Gastroesophageal sphincter (tissue), 4 donors: ENCODE measurements at regions not wholly inside any gene's neighbourhood (a gene's known extent, or its start where the extent isn't known, plus 50 kb on each side); places are given as distances from the start of the nearest gene placed in this dataset.
A peak's percentile ranks its signal among the peaks of the same experiment; 100 is the strongest.

ENCODE experiments used
- ATAC-seq: fragments of 150-250 bp; one replicate; pipeline ENCODE4 v1.9.1; 2016; ENCODE audit warnings: mild to moderate bottlenecking, moderate library complexity
- H3K27ac ChIP-seq, 4 donors: fragments of 200-600 bp; sonication (generic) in 3 of 4; 1 replicate in 3 of 4; 2 replicates in 1 of 4; pipeline ENCODE4 v1.5.1; 2016 to 2019
- H3K27me3 ChIP-seq: fragments of 200-600 bp; sonication (generic); one replicate; pipeline ENCODE4 v1.5.1; 2019
- H3K36me3 ChIP-seq, 2 donors: fragments of 200-600 bp; sonication (generic); one replicate each; pipeline ENCODE4 v1.5.1; 2019; ENCODE audit warnings: control low read depth in 1 of 2
- H3K4me1 ChIP-seq, 3 donors: fragments of 200-600 bp; sonication (generic); 1 replicate in 2 of 3; 2 replicates in 1 of 3; pipeline ENCODE4 v1.5.1; 2016 to 2019; ENCODE audit warnings: control low read depth in 2 of 3
- H3K4me3 ChIP-seq, 2 donors: fragments of 200-600 bp; sonication (generic); one replicate each; pipeline ENCODE4 v1.5.1; 2019; ENCODE audit warnings: mild to moderate bottlenecking in 1 of 2, moderate library complexity in 1 of 2
- H3K9me3 ChIP-seq, 3 donors: fragments of 200-600 bp; sonication (generic); one replicate each; pipeline ENCODE4 v1.5.1; 2017 to 2019; ENCODE audit warnings: control low read depth in 2 of 3
- CTCF ChIP-seq, 4 experiments: fragments of 200-600 bp in 2 of 4; fragments of 450-650 bp in 2 of 4; sonication (generic) in 1 of 4; IDR thresholded peaks; one replicate each; pipeline ENCODE4 v1.5.1; 2017 to 2019; ENCODE audit warnings: antibody characterized with exemption in 4 of 4, mild to moderate bottlenecking in 2 of 4, moderate library complexity in 2 of 4
- EP300 ChIP-seq: sonication (generic); formaldehyde crosslinking; IDR thresholded peaks from one replicate; pipeline ENCODE4 v1.6.1; 2017; ENCODE audit warnings: antibody characterized with exemption, mild to moderate bottlenecking
- POLR2A ChIP-seq, 2 donors: fragments of 450-650 bp; IDR thresholded peaks; one replicate each; pipeline ENCODE4 v1.6.1; 2017; ENCODE audit warnings: antibody characterized with exemption in 2 of 2, mild to moderate bottlenecking in 2 of 2, moderate library complexity in 1 of 2
- POLR2AphosphoS5 ChIP-seq: sonication (generic); formaldehyde crosslinking; IDR thresholded peaks from one replicate; pipeline ENCODE4 v1.6.1; 2017; ENCODE audit warnings: antibody characterized with exemption
- WGBS, 2 donors: methylation state at CpG; one replicate each; pipeline ENCODE4 v1.1.5; 2018; ENCODE audit warnings: low coverage in 1 of 2; 5-methylcytosine and 5-hydroxymethylcytosine counted together

DNA sequence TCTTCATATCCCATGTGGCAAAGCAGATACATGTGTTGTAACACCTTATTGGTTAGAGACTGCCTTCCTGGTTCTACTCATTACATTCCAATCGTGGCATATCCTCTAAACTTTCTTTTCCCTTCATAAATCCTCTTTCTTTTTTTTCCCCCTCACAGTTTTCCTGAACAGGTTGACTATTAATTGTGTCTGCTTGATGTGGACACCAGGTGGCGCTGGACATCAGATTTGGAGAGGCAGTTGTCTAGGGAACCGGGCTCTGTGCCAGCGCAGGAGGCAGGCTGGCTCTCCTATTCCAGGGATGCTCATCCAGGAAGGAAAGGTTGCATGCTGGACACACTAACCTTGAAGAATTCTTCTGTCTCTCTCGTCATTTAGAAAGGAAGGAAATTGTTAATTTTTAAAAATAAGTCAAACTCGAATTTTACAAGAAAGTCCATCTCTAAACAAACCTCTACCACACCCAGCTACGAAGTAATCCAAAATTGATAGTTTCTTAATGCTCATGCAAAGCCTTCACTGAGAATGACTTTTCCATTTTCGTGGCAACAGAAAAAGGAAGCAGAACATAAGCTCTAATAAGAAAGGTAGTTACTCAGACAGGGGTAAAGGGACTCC lies 59.4 kb upstream of the ASB17 start:
- no peaks in the 10 kb centered on the region for H3K9me3 ChIP-seq
- H3K4me1 ChIP-seq = no peaks in the 10 kb centered on the region
- H3K27me3 ChIP-seq = peaks cover 23% of the 10 kb centered on the region
- H3K4me3 ChIP-seq = no peak overlapping the region
- ATAC-seq = no peak
- no peak overlapping the region for H3K27ac ChIP-seq
- TF ChIP-seq POLR2AphosphoS5 (peak; percentile 75), POLR2A (IDR thresholded peaks at IDR 0.05) (no peak), CTCF (IDR thresholded peaks at IDR 0.05) (peak; percentile 68 to 83 (median 74)), EP300 (no peak)
- WGBS, 2 donors = 11 to 15% methylated on average over 6 to 8 of the region's 8 CpGs
- H3K36me3 ChIP-seq = no peaks in the 10 kb centered on the region

DNA sequence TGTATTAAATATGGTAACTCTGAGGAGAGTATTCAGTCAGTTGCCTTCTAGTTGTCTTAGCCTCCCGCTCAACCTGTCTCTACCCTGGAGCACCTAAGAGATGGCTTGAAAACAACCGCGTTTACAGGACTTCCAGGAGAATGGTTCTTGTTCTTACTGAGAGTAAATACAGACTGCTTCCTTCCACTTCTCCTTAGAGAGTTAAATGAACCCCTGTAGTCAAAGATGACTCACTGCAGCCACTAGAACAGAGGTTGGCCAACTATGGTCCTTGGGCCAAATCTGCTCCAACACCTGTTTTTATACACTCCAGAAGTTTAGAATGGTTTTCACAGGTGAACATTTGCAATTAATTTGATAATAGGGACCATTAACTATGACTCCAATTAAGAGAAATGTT lies 60.1 kb upstream of the ASB17 start:
- Histone ChIP-seq H3K27ac (no peak overlapping the region), H3K4me1 (no peaks in the 10 kb centered on the region), H3K4me3 (no peak overlapping the region), H3K36me3 (no peaks in the 10 kb centered on the region), H3K9me3 (no peaks in the 10 kb centered on the region), H3K27me3 (peaks cover 23% of the 10 kb centered on the region)
- ATAC-seq = no peak
- 83 to 86% methylated on average over 3 of the region's 3 CpGs for WGBS, 2 donors
- TF ChIP-seq POLR2A (IDR thresholded peaks at IDR 0.05) = no peak
- no peak for TF ChIP-seq POLR2AphosphoS5
- TF ChIP-seq EP300 = no peak
- no peak for TF ChIP-seq CTCF (IDR thresholded peaks at IDR 0.05)

DNA sequence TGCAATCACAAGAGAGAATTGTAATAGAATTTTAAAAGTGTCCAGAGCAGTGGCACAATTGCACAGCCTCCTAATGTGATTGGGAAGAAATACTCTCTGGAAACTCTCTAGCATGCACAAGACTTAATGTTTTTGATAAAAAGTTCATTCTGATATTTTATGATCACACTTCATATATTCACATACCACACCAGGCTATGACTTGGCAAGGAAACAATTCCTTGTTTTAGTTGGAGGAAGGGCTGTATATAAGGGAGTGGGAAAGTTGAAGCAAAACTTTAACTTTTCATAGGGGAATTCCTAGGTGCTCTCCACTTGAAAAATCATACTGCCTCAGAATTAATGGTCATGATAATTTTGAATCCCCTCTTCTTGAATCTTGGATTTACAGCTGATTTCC lies 61.5 kb upstream of the ASB17 start:
- Histone ChIP-seq H3K9me3 (no peaks in the 10 kb centered on the region), H3K27ac (no peak overlapping the region), H3K36me3 (no peaks in the 10 kb centered on the region), H3K27me3 (peaks cover 16% of the 10 kb centered on the region), H3K4me1 (no peaks in the 10 kb centered on the region), H3K4me3 (no peak overlapping the region)
- no peak for ATAC-seq
- TF ChIP-seq POLR2A (IDR thresholded peaks at IDR 0.05) (no peak), CTCF (IDR thresholded peaks at IDR 0.05) (no peak), EP300 (no peak), POLR2AphosphoS5 (no peak)

- WGBS, 2 donors = 50 to 91% methylated on average over 1 of the region's 1 CpG
- H3K4me1 ChIP-seq = no peaks in the 10 kb centered on the region
- no peak for ATAC-seq
Observed at GRCh38 chr1:75996196-75996595, 64.0 kb upstream of the ASB17 start.

More at GRCh38 chr1:75996196-75996595, 64.0 kb upstream of the ASB17 start:
- H3K36me3 ChIP-seq = no peaks in the 10 kb centered on the region
- TF ChIP-seq POLR2A (IDR thresholded peaks at IDR 0.05) = no peak
- no peak for TF ChIP-seq EP300
- TF ChIP-seq CTCF (IDR thresholded peaks at IDR 0.05) = no peak
- no peak for TF ChIP-seq POLR2AphosphoS5
- H3K4me3 ChIP-seq = no peak overlapping the region
- no peak overlapping the region for H3K27ac ChIP-seq
- H3K9me3 ChIP-seq = no peaks in the 10 kb centered on the region
- H3K27me3 ChIP-seq = no peaks in the 10 kb centered on the region
